ENCODE measurements at regions not wholly inside any gene's neighbourhood (a gene's known extent, or its start where the extent isn't known, plus 50 kb on each side); places are given as distances from the start of the nearest gene placed in this dataset.

DNA sequence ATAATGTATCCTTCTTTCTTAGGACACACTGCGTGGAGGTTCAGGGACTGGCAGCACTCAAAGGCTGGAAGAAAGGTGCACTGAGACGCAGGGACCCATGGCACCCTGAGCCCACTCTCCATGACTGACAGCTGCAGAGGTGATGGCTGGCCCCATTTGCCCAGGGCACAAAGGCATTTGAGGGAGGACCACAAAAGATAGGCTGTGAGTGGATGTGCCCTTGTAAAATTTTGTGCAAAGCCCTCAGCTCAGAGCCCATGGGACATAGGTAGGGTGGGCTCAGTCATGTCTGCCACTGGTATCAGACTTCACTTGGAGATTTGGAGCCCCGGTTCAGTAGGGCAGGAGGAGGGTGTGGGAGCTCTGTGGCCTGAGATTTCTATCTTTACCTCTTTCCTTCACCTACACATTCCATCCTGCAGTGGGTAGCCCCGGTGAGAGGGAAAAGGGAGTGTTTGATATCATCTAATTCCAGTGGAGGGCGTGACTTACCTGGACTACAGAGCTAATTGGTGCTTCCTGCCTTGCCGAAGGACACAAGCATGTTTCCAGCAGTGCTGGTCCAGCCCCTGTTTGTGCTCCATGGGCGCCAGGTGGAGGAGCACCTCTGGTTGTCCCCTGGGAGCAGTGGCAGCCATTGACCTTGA, 312.2 kb downstream of the EN1 start:
- TF ChIP-seq, protein P1, sequence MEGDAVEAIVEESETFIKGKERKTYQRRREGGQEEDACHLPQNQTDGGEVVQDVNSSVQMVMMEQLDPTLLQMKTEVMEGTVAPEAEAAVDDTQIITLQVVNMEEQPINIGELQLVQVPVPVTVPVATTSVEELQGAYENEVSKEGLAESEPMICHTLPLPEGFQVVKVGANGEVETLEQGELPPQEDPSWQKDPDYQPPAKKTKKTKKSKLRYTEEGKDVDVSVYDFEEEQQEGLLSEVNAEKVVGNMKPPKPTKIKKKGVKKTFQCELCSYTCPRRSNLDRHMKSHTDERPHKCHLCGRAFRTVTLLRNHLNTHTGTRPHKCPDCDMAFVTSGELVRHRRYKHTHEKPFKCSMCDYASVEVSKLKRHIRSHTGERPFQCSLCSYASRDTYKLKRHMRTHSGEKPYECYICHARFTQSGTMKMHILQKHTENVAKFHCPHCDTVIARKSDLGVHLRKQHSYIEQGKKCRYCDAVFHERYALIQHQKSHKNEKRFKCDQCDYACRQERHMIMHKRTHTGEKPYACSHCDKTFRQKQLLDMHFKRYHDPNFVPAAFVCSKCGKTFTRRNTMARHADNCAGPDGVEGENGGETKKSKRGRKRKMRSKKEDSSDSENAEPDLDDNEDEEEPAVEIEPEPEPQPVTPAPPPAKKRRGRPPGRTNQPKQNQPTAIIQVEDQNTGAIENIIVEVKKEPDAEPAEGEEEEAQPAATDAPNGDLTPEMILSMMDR (IDR thresholded peaks at IDR 0.05) = no peak
- TF ChIP-seq POLR2A (IDR thresholded peaks at IDR 0.05) = no peak

Data from thyroid gland (tissue), 4 donors.